IMR-90 (cell line): ENCODE measurements at regions not wholly inside any gene's neighbourhood (a gene's known extent, or its start where the extent isn't known, plus 50 kb on each side); places are given as distances from the start of the nearest gene placed in this dataset.
"Not testable (repeated sequence)": the region's sequence is repeated elsewhere in the genome, so short reads cannot be mapped to it uniquely, and the experiment has no call there.

Experiments used
- ATAC-seq: fragments of 200-7000 bp; cut with Tn5 transposase; 2 replicates; pipeline ENCODE4 v1.9.1; 2020; ENCODE audit warnings: low read depth, mild to moderate bottlenecking, moderate library complexity
- BruUV-seq: library from RNA; stranded (reverse); fragments of 400-500 nt; replicated peaks from 2 replicates; lab custom pipeline; 2021; lab: Mats Ljungman, UMichigan
- CTCF ChIA-PET: fragments of 300-600 bp; formaldehyde crosslinking; extraction: SDS; loops from one replicate; lab custom pipeline; 2021; ENCODE audit warnings: antibody characterized with exemption; lab: Yijun Ruan, JAX
- POLR2A ChIA-PET: fragments of 300-600 bp; sonication (Branson Sonifier 250); formaldehyde crosslinking; loops from one replicate; lab custom pipeline; 2022; ENCODE audit warnings: antibody characterized with exemption; ENCODE audit not compliant: unreplicated experiment; lab: Charles Lee
- DNase-seq: peaks from one replicate; pipeline ENCODE4 v3.0.0; 2013
- H2AFZ ChIP-seq: replicated peaks from 2 replicates; pipeline ENCODE3; 2013; ENCODE audit warnings: low read length, mild to moderate bottlenecking; ENCODE audit not compliant: poor library complexity
- H2AK5ac ChIP-seq: 2 replicates; pipeline ENCODE4 v1.6.1; 2013; ENCODE audit warnings: low read depth, low read length, inconsistent platforms
- H2AK9ac ChIP-seq: replicated peaks from 2 replicates; pipeline ENCODE3; 2013; ENCODE audit warnings: mild to moderate bottlenecking, low read depth, low read length, moderate library complexity; ENCODE audit not compliant: poor library complexity
- H2BK120ac ChIP-seq: 2 replicates; pipeline ENCODE4 v1.6.1; 2013; ENCODE audit warnings: low read depth, low read length, inconsistent platforms
- H2BK15ac ChIP-seq: 3 replicates; pipeline ENCODE4 v1.6.1; 2013; ENCODE audit warnings: low read depth, low read length, inconsistent platforms
- H2BK20ac ChIP-seq: 2 replicates; pipeline ENCODE4 v1.6.1; 2013; ENCODE audit warnings: low read depth, mild to moderate bottlenecking, inconsistent platforms, low read length, moderate library complexity
- H2BK5ac ChIP-seq: 2 replicates; pipeline ENCODE4 v1.6.1; 2013; ENCODE audit warnings: mild to moderate bottlenecking, low read depth, low read length, inconsistent platforms; ENCODE audit not compliant: poor library complexity, severe bottlenecking
- H3K14ac ChIP-seq: replicated peaks from 2 replicates; pipeline ENCODE4 v1.6.1; 2013; ENCODE audit warnings: low read depth, low read length, inconsistent platforms
- H3K18ac ChIP-seq: 2 replicates; pipeline ENCODE4 v1.6.1; 2013; ENCODE audit warnings: low read depth, low read length, control low read depth
- H3K23ac ChIP-seq: 2 replicates; pipeline ENCODE4 v1.6.1; 2013; ENCODE audit warnings: low read depth, low read length, inconsistent platforms
- H3K27ac ChIP-seq: 2 replicates; pipeline ENCODE4 v1.5.1; 2013; ENCODE audit warnings: mild to moderate bottlenecking, control low read depth, low read length; ENCODE audit not compliant: insufficient read depth
- H3K27me3 ChIP-seq: 2 replicates; pipeline ENCODE4 v1.6.1; 2013; ENCODE audit warnings: low read length; ENCODE audit not compliant: control insufficient read depth, insufficient read depth
- H3K36me3 ChIP-seq: 2 replicates; pipeline ENCODE4 v1.6.1; 2013; ENCODE audit warnings: low read length, mixed read lengths; ENCODE audit not compliant: control insufficient read depth, insufficient read depth
- H3K4ac ChIP-seq: 2 replicates; pipeline ENCODE4 v1.6.1; 2013; ENCODE audit warnings: low read depth, low read length, inconsistent platforms
- H3K4me1 ChIP-seq: 2 replicates; pipeline ENCODE4 v1.6.1; 2013; ENCODE audit warnings: low read length, mixed read lengths; ENCODE audit not compliant: control insufficient read depth, insufficient read depth
- H3K4me2 ChIP-seq: 2 replicates; pipeline ENCODE4 v1.6.1; 2013; ENCODE audit warnings: low read depth, mild to moderate bottlenecking, control low read depth, low read length, moderate library complexity
- H3K4me3 ChIP-seq: 2 replicates; pipeline ENCODE4 v1.5.1; 2013; ENCODE audit warnings: low read depth, mild to moderate bottlenecking, control low read depth, low read length, moderate library complexity; ENCODE audit not compliant: insufficient read depth
- H3K56ac ChIP-seq: 2 replicates; pipeline ENCODE4 v1.6.1; 2013; ENCODE audit warnings: low read length, inconsistent platforms; ENCODE audit not compliant: insufficient read depth; ENCODE audit errors: extremely low read depth
- H3K79me1 ChIP-seq, 2 experiments: 2 replicates each; pipeline ENCODE4 v1.6.1; 2013; ENCODE audit warnings: low read length in 2 of 2, inconsistent platforms in 1 of 2, low read depth in 1 of 2
- H3K9ac ChIP-seq: 2 replicates; pipeline ENCODE4 v1.6.1; 2013; ENCODE audit warnings: low read depth, low read length, control low read depth
- H3K9me1 ChIP-seq: 2 replicates; pipeline ENCODE4 v1.6.1; 2013; ENCODE audit warnings: low read length, inconsistent platforms; ENCODE audit not compliant: insufficient read depth
- H3K9me3 ChIP-seq: 2 replicates; pipeline ENCODE4 v1.6.1; 2013; ENCODE audit warnings: low read length; ENCODE audit not compliant: control insufficient read depth, insufficient read depth
- H4K20me1 ChIP-seq: 2 replicates; pipeline ENCODE4 v1.6.1; 2013; ENCODE audit warnings: low read length, inconsistent platforms; ENCODE audit not compliant: insufficient read depth
- H4K5ac ChIP-seq: 2 replicates; pipeline ENCODE4 v1.6.1; 2013; ENCODE audit warnings: mild to moderate bottlenecking, low read depth, low read length, control low read depth
- H4K8ac ChIP-seq, 2 experiments: 2 replicates each; pipeline ENCODE4 v1.6.1; 2013; ENCODE audit warnings: low read depth in 2 of 2, low read length in 2 of 2, control low read depth in 1 of 2, inconsistent platforms in 1 of 2
- H4K91ac ChIP-seq: 2 replicates; pipeline ENCODE4 v1.6.1; 2013; ENCODE audit warnings: low read depth, low read length, inconsistent platforms; ENCODE audit not compliant: insufficient read depth
- WGBS, 2 experiments: methylation state at CpG; one replicate each; pipeline versions ENCODE4 v1.1.5 to v1.1.7; 2013; ENCODE audit warnings: missing lambda C conversion rate in 2 of 2; ENCODE audit not compliant: insufficient read length in 1 of 2; ENCODE audit errors: extremely low coverage in 2 of 2; 5-methylcytosine and 5-hydroxymethylcytosine counted together
- dilution Hi-C: fragments of 300-500 bp; cut with HindIII; formaldehyde crosslinking; loops from one replicate; pipeline ENCODE4 v1.14.3; 2018; ENCODE audit warnings: low sequenced_read_pairs; ENCODE audit not compliant: unreplicated experiment
- in situ Hi-C: fragments of 300-500 bp; cut with MboI; formaldehyde crosslinking; loops from 3 replicates; pipeline ENCODE4 v1.14.3; 2019; ENCODE audit warnings: low sequenced_read_pairs, inconsistent platforms, mixed read lengths
- intact Hi-C: fragments of 100-400 bp; cut with micrococcal nuclease; formaldehyde crosslinking; loops from 2 replicates; pipeline ENCODE4 v1.10.0; 2022

DNA sequence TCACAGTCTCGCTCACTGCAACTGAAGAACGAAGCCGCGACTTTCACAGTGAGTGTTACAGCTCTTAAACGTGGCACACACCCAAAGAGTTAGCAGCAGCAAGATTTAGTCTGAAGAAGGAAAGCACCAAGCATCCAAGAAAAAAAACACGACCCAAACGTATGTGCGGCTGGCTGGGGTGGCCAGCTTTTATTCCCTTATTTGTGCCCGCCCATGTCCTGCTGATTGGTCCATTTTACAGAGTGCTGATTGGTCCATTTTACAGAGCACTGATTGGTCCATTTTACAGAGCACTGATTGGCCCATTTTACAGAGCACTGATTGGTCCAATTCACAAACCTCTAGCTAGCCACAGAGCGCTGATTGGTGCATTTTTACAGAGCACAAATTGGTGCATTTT, 323.0 kb upstream of the ATP10A start:
- POLR2A ChIA-PET, H2AK5ac ChIP-seq, H4K5ac ChIP-seq, H3K4me2 ChIP-seq, H3K9ac ChIP-seq, H2BK5ac ChIP-seq, H2BK15ac ChIP-seq, H4K8ac ChIP-seq, H2BK20ac ChIP-seq, H3K36me3 ChIP-seq, H2AK9ac ChIP-seq, DNase-seq, H3K18ac ChIP-seq, CTCF ChIA-PET, H3K23ac ChIP-seq, intact Hi-C loops, H4K91ac ChIP-seq, H4K20me1 ChIP-seq, H3K9me1 ChIP-seq, dilution Hi-C loops, H3K4me3 ChIP-seq, H2BK120ac ChIP-seq, H3K27me3 ChIP-seq, BruUV-seq, H3K4ac ChIP-seq, in situ Hi-C loops, H3K79me1 ChIP-seq, H3K56ac ChIP-seq, ATAC-seq, H3K9me3 ChIP-seq, H2AFZ ChIP-seq, H3K27ac ChIP-seq, H3K4me1 ChIP-seq, H3K14ac ChIP-seq: not testable (repeated sequence)
- WGBS, 2 experiments = 68% methylated on average over 9 of the region's 10 CpGs; no CpG with 5 or more reads in 1 of the 2 experiments
